ENCODE measurements at regions not wholly inside any gene's neighbourhood (a gene's known extent, or its start where the extent isn't known, plus 50 kb on each side); places are given as distances from the start of the nearest gene placed in this dataset.
"Not testable (repeated sequence)": the region's sequence is repeated elsewhere in the genome, so short reads cannot be mapped to it uniquely, and the experiment has no call there.

DNA sequence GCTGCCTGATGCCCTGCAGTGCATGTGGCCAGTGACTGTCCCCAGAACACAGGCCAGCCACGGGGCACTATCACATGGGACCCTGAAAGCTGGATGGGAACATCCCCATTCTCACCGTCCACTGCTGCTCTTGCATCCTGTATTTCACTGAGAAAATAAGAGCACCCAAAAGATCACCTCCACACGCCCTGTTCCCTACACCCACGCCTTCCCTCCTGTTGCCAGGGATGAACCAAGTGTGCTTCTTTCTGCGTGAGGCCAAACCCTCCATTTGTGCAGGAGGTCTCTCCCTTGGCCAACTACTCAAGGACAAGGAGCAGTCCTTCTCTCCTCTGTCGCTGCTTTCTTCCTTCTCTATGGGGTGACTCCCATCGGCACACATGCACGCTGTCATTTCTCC is 118.3 kb downstream of the LRRC37A3 start:
- H3K4me3 ChIP-seq (ENCODE audit: low read length); H3K4me3 Mint-ChIP-seq; H3K27ac ChIP-seq (ENCODE audit: low read length); H3K27me3 ChIP-seq (ENCODE audit: control insufficient read depth, insufficient read depth, low read length); H3K9me3 Mint-ChIP-seq; H3K36me3 ChIP-seq (ENCODE audit: control insufficient read depth, insufficient read depth, low read length); DNase-seq; intact Hi-C loops (cut with micrococcal nuclease); ATAC-seq; H3K36me3 Mint-ChIP-seq; H3K9me3 ChIP-seq (ENCODE audit: control insufficient read depth, insufficient read depth, low read length); H3K27ac Mint-ChIP-seq; H3K27me3 Mint-ChIP-seq (ENCODE audit: low read depth in 2 of 2): not testable (repeated sequence)
- peaks cover 11 to 30% of the 10 kb centered on the region in 2 donors for H3K4me1 Mint-ChIP-seq
- 98% methylated on average over 7 of the region's 8 CpGs for WGBS (ENCODE audit: insufficient coverage)
- H3K4me1 ChIP-seq (ENCODE audit: control insufficient read depth, insufficient read depth, low read length): peaks cover 30% of the 10 kb centered on the region

DNA sequence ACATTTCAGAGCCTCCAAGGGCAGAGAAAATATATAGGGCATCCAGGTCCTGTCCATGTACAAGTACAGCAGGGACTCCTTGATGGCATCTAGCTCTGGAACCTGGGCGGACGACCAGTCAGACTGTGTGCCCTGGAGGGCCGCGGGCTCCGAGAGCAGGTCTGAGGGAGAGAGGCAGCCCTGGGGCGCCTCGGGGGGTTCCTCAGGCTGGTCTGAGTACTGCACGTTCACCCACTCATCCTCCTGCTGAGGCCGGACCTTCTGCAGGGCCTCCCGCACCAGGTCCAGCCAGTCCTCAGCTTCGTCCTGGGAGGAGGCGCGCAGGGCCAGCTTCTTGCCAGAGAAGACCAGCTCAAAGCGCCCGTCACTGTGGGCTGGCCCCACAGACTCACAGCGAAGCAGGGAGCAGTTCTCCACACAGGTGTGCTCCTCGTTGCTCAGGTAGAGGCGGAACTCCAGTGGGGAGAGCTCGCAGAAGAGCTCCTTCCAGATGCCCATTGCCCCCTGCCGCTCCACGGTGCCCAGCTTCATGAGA is 118.8 kb downstream of the LRRC37A3 start:
- H3K27me3 Mint-ChIP-seq (ENCODE audit: low read depth in 2 of 2); H3K36me3 Mint-ChIP-seq; DNase-seq; H3K27me3 ChIP-seq (ENCODE audit: control insufficient read depth, insufficient read depth, low read length); H3K27ac Mint-ChIP-seq; intact Hi-C loops (cut with micrococcal nuclease); H3K9me3 ChIP-seq (ENCODE audit: control insufficient read depth, insufficient read depth, low read length); H3K4me3 ChIP-seq (ENCODE audit: low read length); H3K36me3 ChIP-seq (ENCODE audit: control insufficient read depth, insufficient read depth, low read length); H3K27ac ChIP-seq (ENCODE audit: low read length); H3K4me3 Mint-ChIP-seq; H3K9me3 Mint-ChIP-seq; ATAC-seq: not testable (repeated sequence)
- H3K4me1 Mint-ChIP-seq: peaks cover 11 to 31% of the 10 kb centered on the region in 2 donors
- WGBS (ENCODE audit: insufficient coverage): 95% methylated on average over 21 of the region's 21 CpGs
- peaks cover 30% of the 10 kb centered on the region for H3K4me1 ChIP-seq (ENCODE audit: control insufficient read depth, insufficient read depth, low read length)

DNA sequence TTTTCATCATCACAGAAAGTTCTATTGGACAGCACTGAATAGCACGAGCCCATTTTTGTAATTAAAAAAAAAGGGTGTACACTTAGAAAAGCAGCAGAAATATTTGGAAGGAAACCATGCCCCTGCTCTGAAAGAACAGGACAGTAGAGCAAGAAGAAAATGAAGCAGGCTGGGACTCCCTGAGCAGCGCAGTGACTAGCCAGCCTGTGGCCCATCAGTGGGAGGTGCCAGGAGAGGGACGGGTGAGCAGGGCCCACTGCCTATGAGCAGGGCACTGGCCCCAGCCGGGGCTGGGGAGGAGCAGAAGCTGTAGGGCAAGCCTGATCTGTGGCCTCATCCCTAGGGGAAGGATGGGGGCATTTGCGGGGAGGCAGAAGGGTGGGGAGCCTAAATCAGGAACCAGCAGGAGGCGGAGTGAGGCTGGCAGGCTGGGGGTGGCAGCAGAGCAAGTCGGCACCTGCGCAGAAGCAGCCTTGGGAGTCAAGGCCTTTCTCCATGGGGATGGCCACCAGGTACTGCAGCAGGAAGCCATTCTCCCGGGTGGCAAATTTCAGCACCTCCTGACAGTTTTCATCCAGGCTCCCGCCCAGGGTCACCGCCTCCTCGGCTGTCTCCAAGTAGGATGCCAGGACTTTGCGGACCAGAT is 119.6 kb downstream of the LRRC37A3 start:
- WGBS (ENCODE audit: insufficient coverage): 86% methylated on average over 5 of the region's 13 CpGs
- DNase-seq; H3K36me3 ChIP-seq (ENCODE audit: control insufficient read depth, insufficient read depth, low read length); H3K9me3 ChIP-seq (ENCODE audit: control insufficient read depth, insufficient read depth, low read length); H3K27me3 Mint-ChIP-seq (ENCODE audit: low read depth in 2 of 2); H3K4me3 ChIP-seq (ENCODE audit: low read length); H3K36me3 Mint-ChIP-seq; H3K27me3 ChIP-seq (ENCODE audit: control insufficient read depth, insufficient read depth, low read length); intact Hi-C loops (cut with micrococcal nuclease); H3K27ac ChIP-seq (ENCODE audit: low read length); H3K9me3 Mint-ChIP-seq; ATAC-seq: not testable (repeated sequence)
- Mint-ChIP-seq H3K4me1 (peaks cover 11 to 31% of the 10 kb centered on the region in 2 donors), H3K27ac (peak overlapping the region; percentile 34 to 41), H3K4me3 (peak overlapping the region; percentile 17)
- H3K4me1 ChIP-seq (ENCODE audit: control insufficient read depth, insufficient read depth, low read length): peaks cover 30% of the 10 kb centered on the region

DNA sequence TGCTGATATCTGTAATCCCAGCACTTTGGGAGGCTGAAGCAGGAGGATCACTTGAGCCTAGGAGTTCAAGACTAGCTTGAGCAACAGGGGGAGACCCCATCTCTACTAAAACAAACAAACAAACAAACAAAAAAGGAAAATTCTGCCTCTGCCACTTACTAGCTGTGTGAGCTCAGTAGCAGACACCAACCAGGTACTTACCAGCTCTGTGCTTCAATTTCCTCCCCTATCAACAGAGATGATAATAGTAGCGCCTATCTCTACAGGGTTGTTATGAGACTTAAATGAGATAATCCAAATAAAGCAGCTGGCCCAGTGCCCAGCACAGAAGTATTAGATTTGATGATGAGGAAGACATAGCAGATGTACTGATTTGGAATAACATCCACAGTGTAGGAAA is 120.3 kb downstream of the LRRC37A3 start:
- no CpG with 5 or more reads among the region's 1 CpG for WGBS (ENCODE audit: insufficient coverage)
- H3K9me3 Mint-ChIP-seq; H3K36me3 Mint-ChIP-seq; intact Hi-C loops (cut with micrococcal nuclease); H3K4me3 ChIP-seq (ENCODE audit: low read length); H3K36me3 ChIP-seq (ENCODE audit: control insufficient read depth, insufficient read depth, low read length); H3K4me3 Mint-ChIP-seq; H3K27ac ChIP-seq (ENCODE audit: low read length); H3K27me3 Mint-ChIP-seq (ENCODE audit: low read depth in 2 of 2); DNase-seq; H3K9me3 ChIP-seq (ENCODE audit: control insufficient read depth, insufficient read depth, low read length); H3K27me3 ChIP-seq (ENCODE audit: control insufficient read depth, insufficient read depth, low read length): not testable (repeated sequence)
- peaks cover 33% of the 10 kb centered on the region for H3K4me1 ChIP-seq (ENCODE audit: control insufficient read depth, insufficient read depth, low read length)
- Mint-ChIP-seq H3K4me1 (peaks cover 11 to 31% of the 10 kb centered on the region in 2 donors), H3K27ac (peak overlapping the region; percentile 34 to 41)
- peak in 1 of 3 donors; percentile 29 for ATAC-seq

DNA sequence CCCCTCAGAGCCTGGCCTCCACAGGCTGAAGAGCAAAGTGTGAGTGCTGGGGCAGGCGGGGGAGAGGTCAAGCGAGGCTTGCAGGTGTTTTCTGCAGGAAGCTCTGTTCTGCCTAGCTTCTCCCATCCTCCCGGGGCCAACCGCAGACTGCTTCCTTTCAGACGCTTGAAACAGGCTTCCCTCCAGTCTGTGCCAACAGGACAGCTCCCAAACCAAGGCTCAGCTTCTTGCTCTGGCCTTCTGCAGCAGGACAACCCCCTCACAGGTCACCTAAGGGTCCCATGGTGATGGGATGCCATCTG is 120.8 kb downstream of the LRRC37A3 start:
- H3K27me3 Mint-ChIP-seq (ENCODE audit: low read depth in 2 of 2); H3K9me3 Mint-ChIP-seq; H3K27ac ChIP-seq (ENCODE audit: low read length); H3K36me3 ChIP-seq (ENCODE audit: control insufficient read depth, insufficient read depth, low read length); ATAC-seq; H3K36me3 Mint-ChIP-seq; intact Hi-C loops (cut with micrococcal nuclease); H3K4me3 ChIP-seq (ENCODE audit: low read length); H3K27me3 ChIP-seq (ENCODE audit: control insufficient read depth, insufficient read depth, low read length); H3K9me3 ChIP-seq (ENCODE audit: control insufficient read depth, insufficient read depth, low read length); H3K4me3 Mint-ChIP-seq: not testable (repeated sequence)
- peaks cover 11 to 31% of the 10 kb centered on the region in 2 donors for H3K4me1 Mint-ChIP-seq
- peak in 1 of 2 donors; percentile 27 for DNase-seq
- H3K4me1 ChIP-seq (ENCODE audit: control insufficient read depth, insufficient read depth, low read length): peaks cover 37% of the 10 kb centered on the region
- peak overlapping the region in 1 of 2 donors; percentile 41 for H3K27ac Mint-ChIP-seq
- WGBS (ENCODE audit: insufficient coverage): 0% methylated on average over 5 of the region's 5 CpGs

DNA sequence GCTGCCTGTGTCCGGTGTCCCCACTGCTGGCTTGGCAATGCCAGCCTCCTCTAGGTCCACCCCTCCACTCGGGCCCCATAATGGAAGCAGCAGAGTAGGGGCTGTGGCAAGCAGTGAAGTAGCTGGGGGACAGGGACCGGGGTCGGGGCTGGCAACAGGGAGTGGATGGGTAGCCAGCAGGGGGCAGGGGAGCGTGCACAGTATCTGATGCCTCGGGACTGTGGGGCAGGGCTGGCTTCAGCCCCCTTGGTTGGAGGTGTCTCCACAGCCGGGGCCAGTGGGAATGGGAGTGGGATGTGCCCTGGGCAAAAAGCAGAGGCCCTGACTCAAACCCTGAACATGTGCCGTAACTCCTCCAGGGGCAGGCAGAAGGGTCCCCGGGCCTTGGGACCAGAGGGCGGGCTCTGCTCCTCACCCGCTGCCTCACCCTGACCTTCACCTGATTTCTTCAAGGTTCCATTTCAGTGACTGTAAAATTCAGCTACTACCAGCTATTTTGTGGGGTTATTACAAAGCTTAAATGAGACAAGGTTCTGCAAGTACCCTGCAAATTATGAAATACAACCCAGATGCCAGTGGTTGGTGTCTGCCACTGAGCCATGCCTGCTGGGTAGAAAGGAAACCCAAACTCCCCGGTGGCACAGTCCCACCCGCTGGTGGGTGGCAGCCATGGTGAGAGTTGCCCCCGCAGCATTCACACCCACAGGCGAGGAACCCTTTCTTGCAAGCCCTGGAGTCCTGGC is 121.4 kb downstream of the LRRC37A3 start:
- H3K4me3 ChIP-seq (ENCODE audit: low read length); H3K27me3 Mint-ChIP-seq (ENCODE audit: low read depth in 2 of 2); H3K27me3 ChIP-seq (ENCODE audit: control insufficient read depth, insufficient read depth, low read length); H3K9me3 Mint-ChIP-seq; H3K36me3 Mint-ChIP-seq; H3K36me3 ChIP-seq (ENCODE audit: control insufficient read depth, insufficient read depth, low read length); intact Hi-C loops (cut with micrococcal nuclease); H3K9me3 ChIP-seq (ENCODE audit: control insufficient read depth, insufficient read depth, low read length); DNase-seq; H3K4me3 Mint-ChIP-seq: not testable (repeated sequence)
- H3K4me1 Mint-ChIP-seq: peaks cover 14 to 34% of the 10 kb centered on the region in 2 donors
- H3K27ac Mint-ChIP-seq: peak overlapping the region; percentile 8 to 74
- ATAC-seq: peak; percentile 76 to 91 (median 78)
- peak overlapping the region; percentile 35 for H3K27ac ChIP-seq (ENCODE audit: low read length)
- 69% methylated on average over 10 of the region's 15 CpGs for WGBS (ENCODE audit: insufficient coverage)
- H3K4me1 ChIP-seq (ENCODE audit: control insufficient read depth, insufficient read depth, low read length): peaks cover 42% of the 10 kb centered on the region

DNA sequence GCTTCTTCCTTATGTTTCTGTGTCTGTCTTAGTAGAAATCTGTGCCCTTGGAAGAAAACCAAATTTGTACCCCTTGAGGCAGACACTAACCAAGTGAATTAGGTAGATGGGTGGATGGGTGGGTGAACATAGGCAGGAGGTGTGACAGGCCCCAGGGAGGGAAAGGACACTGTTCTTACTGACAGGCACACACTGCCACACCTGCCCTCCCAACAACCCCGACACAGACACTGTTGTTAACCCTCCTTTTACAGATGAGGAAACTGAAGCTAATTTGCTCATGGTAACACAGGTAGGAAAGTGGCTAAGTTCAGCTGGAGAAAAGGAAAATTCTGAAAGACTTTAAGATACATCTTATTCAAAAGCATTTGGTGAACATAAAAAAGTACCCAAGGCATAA is 123.9 kb downstream of the LRRC37A3 start:
- DNase-seq; H3K9me3 ChIP-seq (ENCODE audit: control insufficient read depth, insufficient read depth, low read length); intact Hi-C loops (cut with micrococcal nuclease); ATAC-seq; H3K36me3 ChIP-seq (ENCODE audit: control insufficient read depth, insufficient read depth, low read length); H3K27ac Mint-ChIP-seq; H3K36me3 Mint-ChIP-seq; H3K27ac ChIP-seq (ENCODE audit: low read length); H3K27me3 Mint-ChIP-seq (ENCODE audit: low read depth in 2 of 2); H3K4me3 Mint-ChIP-seq; H3K9me3 Mint-ChIP-seq; H3K4me3 ChIP-seq (ENCODE audit: low read length); H3K27me3 ChIP-seq (ENCODE audit: control insufficient read depth, insufficient read depth, low read length): not testable (repeated sequence)
- H3K4me1 ChIP-seq (ENCODE audit: control insufficient read depth, insufficient read depth, low read length): peaks cover 56% of the 10 kb centered on the region
- no CpG with 5 or more reads among the region's 1 CpG for WGBS (ENCODE audit: insufficient coverage)
- peaks cover 25 to 42% of the 10 kb centered on the region in 2 donors for H3K4me1 Mint-ChIP-seq

Data from natural killer cell (primary cell).